K562 (cell line): ENCODE measurements at regions not wholly inside any gene's neighbourhood (a gene's known extent, or its start where the extent isn't known, plus 50 kb on each side); places are given as distances from the start of the nearest gene placed in this dataset.

Experiments used
- ATAC-seq: fragments of 200-7000 bp; cut with Tn5 transposase; 3 replicates; pipeline ENCODE4 v1.9.1; 2020; ENCODE audit warnings: moderate library complexity
- BruUV-seq: library from RNA; stranded (reverse); fragments of 400-500 nt; replicated peaks from 2 replicates; lab custom pipeline; 2021; lab: Mats Ljungman, UMichigan
- CTCF ChIA-PET: fragments of 300-600 bp; formaldehyde crosslinking; extraction: SDS; loops from one replicate; lab custom pipeline; 2021; ENCODE audit warnings: low intra/inter-chr PET ratio; lab: Yijun Ruan, JAX
- POLR2A ChIA-PET: fragments of 300-600, 350-650 bp; sonication (Branson Sonifier 250); formaldehyde crosslinking; extraction: SDS; loops from one replicate; lab custom pipeline; 2021; ENCODE audit warnings: antibody characterized with exemption, inconsistent platforms; lab: Yijun Ruan, JAX
- DNase-seq, 4 experiments: peaks; one replicate each; pipeline versions ENCODE4 v3.0.0 to v3.0.0-alpha.2; 2011 to 2018; ENCODE audit warnings: low spot score in 3 of 4, mixed read lengths in 3 of 4; ENCODE audit errors: extremely low read depth in 1 of 4
- FAIRE-seq: peaks from 2 replicates; lab custom pipeline; 2011; peaks lifted over from hg19 to GRCh38; lab: Jason Lieb, UNC
- H2AFZ ChIP-seq: 2 replicates; pipeline ENCODE4 v1.6.0; 2011; ENCODE audit warnings: low read depth, low read length, control low read depth, inconsistent platforms
- H3K27ac ChIP-seq: fragments of 200-600 bp; 3 replicates; pipeline ENCODE4 v1.8.0; 2011; ENCODE audit warnings: low read depth, mild to moderate bottlenecking, control low read depth, inconsistent platforms, low read length, moderate library complexity, mixed read lengths; ENCODE audit errors: extremely low read depth
- H3K27me3 ChIP-seq, 2 experiments: fragments of 300-600 bp in 1 of 2; 2 replicates in 1 of 2; 3 replicates in 1 of 2; pipeline versions ENCODE4 v1.6.0 to v1.8.0; 2011; ENCODE audit warnings: inconsistent platforms in 2 of 2, low read length in 2 of 2, mild to moderate bottlenecking in 1 of 2, mixed read lengths in 1 of 2, moderate library complexity in 1 of 2; ENCODE audit not compliant: control insufficient read depth in 2 of 2, insufficient read depth in 2 of 2
- H3K36me3 ChIP-seq: fragments of 300-600 bp; 3 replicates; pipeline ENCODE4 v1.8.0; 2011; ENCODE audit warnings: mild to moderate bottlenecking, low read length, inconsistent platforms; ENCODE audit not compliant: control insufficient read depth, insufficient read depth
- H3K4me1 ChIP-seq, 2 experiments: fragments of 200-600 bp in 1 of 2; replicated peaks in 1 of 2; 2 replicates in 1 of 2; 3 replicates in 1 of 2; pipeline versions ENCODE4 v1.5.1 to v1.8.0; 2011; ENCODE audit warnings: inconsistent platforms in 2 of 2, low read length in 2 of 2, mild to moderate bottlenecking in 1 of 2, mixed read lengths in 1 of 2, moderate library complexity in 1 of 2; ENCODE audit not compliant: control insufficient read depth in 2 of 2, insufficient read depth in 2 of 2
- H3K4me2 ChIP-seq: 2 replicates; pipeline ENCODE4 v1.6.1; 2011; ENCODE audit warnings: low read length, control low read depth, inconsistent platforms, mixed read lengths; ENCODE audit not compliant: insufficient read depth
- H3K4me3 ChIP-seq: fragments of 200-600 bp; sonication (generic), shearing (Covaris generic); 2 replicates; pipeline ENCODE4 v1.5.1; 2016; ENCODE audit warnings: control low read depth, inconsistent platforms
- H3K79me2 ChIP-seq: fragments of 200-600 bp; 3 replicates; pipeline ENCODE4 v1.8.0; 2011; ENCODE audit warnings: low read length, inconsistent platforms; ENCODE audit not compliant: control insufficient read depth, insufficient read depth
- H3K9ac ChIP-seq, 2 experiments: 2 replicates each; pipeline versions ENCODE4 v1.6.0 to v1.6.1; 2011; ENCODE audit warnings: low read depth in 2 of 2, low read length in 2 of 2, control low read depth in 1 of 2, inconsistent platforms in 1 of 2, mild to moderate bottlenecking in 1 of 2, mixed read lengths in 1 of 2; ENCODE audit not compliant: insufficient read depth in 1 of 2
- H3K9me1 ChIP-seq: one replicate; pipeline ENCODE4 v1.6.0; 2011; ENCODE audit warnings: inconsistent platforms, mild to moderate bottlenecking, low read length, moderate library complexity; ENCODE audit not compliant: control insufficient read depth, insufficient read depth
- H3K9me3 ChIP-seq: replicated peaks from 2 replicates; pipeline ENCODE4 v1.5.1; 2011; ENCODE audit warnings: low read depth, low read length, inconsistent platforms; ENCODE audit not compliant: control insufficient read depth, insufficient read depth
- H4K20me1 ChIP-seq: replicated peaks from 2 replicates; pipeline ENCODE4 v1.6.1; 2011; ENCODE audit warnings: low read length, inconsistent platforms, mixed read lengths; ENCODE audit not compliant: control insufficient read depth, insufficient read depth
- CEBPB ChIP-seq: fragments of 450-650 bp; IDR thresholded peaks from 2 replicates; pipeline ENCODE4 v1.6.1; 2016; ENCODE audit warnings: missing genetic modification characterization, missing compliant biosample characterization
- E2F6 ChIP-seq, 2 experiments: IDR thresholded peaks; 2 replicates each; pipeline ENCODE4 v1.6.1; 2011; ENCODE audit warnings: borderline replicate concordance in 1 of 2, control low read depth in 1 of 2, low read depth in 1 of 2, low read length in 1 of 2, mild to moderate bottlenecking in 1 of 2, mixed read lengths in 1 of 2, moderate library complexity in 1 of 2; ENCODE audit not compliant: insufficient read depth in 1 of 2, insufficient read length in 1 of 2, poor library complexity in 1 of 2, severe bottlenecking in 1 of 2; ENCODE audit errors: extremely low read depth in 1 of 2
- HIVEP1 ChIP-seq: fragments of 250-450 bp; sonication (Bioruptor Pico); IDR thresholded peaks from 2 replicates; pipeline ENCODE4 v1.4.0; 2020; ENCODE audit warnings: mild to moderate bottlenecking
- PCBP2 ChIP-seq: fragments of 200-400 bp; formaldehyde crosslinking; IDR thresholded peaks from 2 replicates; pipeline ENCODE4 v1.6.1; 2018; ENCODE audit warnings: low read length, low read depth, mild to moderate bottlenecking, moderate library complexity; ENCODE audit not compliant: poor library complexity, severe bottlenecking
- SMAD3 ChIP-seq: fragments of 450-650 bp; formaldehyde crosslinking; conservative IDR thresholded peaks from 2 replicates; pipeline ENCODE4 v1.4.0; 2020; ENCODE audit warnings: mild to moderate bottlenecking
- SP1 ChIP-seq: sonication (generic); formaldehyde crosslinking; IDR thresholded peaks from 2 replicates; pipeline ENCODE4 v1.8.1; 2022; ENCODE audit warnings: mild to moderate bottlenecking, missing genetic modification reagents
- YBX1 ChIP-seq: fragments of 450-650 bp; IDR thresholded peaks from 2 replicates; pipeline ENCODE4 v1.7.1; 2016; ENCODE audit warnings: mild to moderate bottlenecking
- ZBTB26 ChIP-seq: fragments of 450-650 bp; formaldehyde crosslinking; IDR thresholded peaks from 2 replicates; pipeline ENCODE4 v1.4.0; 2022; ENCODE audit warnings: missing genetic modification characterization
- WGBS: fragments of 100-300 bp; shearing (Covaris generic); methylation state at CpG from one replicate; pipeline ENCODE4 v1.1.6; 2016; ENCODE audit warnings: low coverage, mixed read lengths; ENCODE audit not compliant: insufficient coverage; ENCODE audit errors: missing lambda C conversion rate; 5-methylcytosine and 5-hydroxymethylcytosine counted together
- in situ Hi-C: fragments of 300-500 bp; cut with MboI; formaldehyde crosslinking; loops from 4 replicates; pipeline ENCODE4 v1.15.0; 2018; ENCODE audit warnings: inconsistent platforms, mixed read lengths
- intact Hi-C: fragments of 100-400 bp; cut with micrococcal nuclease; formaldehyde crosslinking; loops from 2 replicates; pipeline ENCODE4 v1.14.2; 2022

GRCh38 chr18:78522507-78522906 is 457.1 kb upstream of the SALL3 start:
- in situ Hi-C loops: no loop called here

More at GRCh38 chr18:78522507-78522906, 457.1 kb upstream of the SALL3 start:
- ChIA-PET CTCF (no interaction called here), POLR2A (interaction anchor here (0.7 kb wide), 1 partner anchor 15 kb away, joined by 3 read pairs; no protein-coding TSS in a partner anchor)
- ATAC-seq (no peak), FAIRE-seq (no peak), DNase-seq (no peak)
- intact Hi-C loops: no loop called here
- Histone ChIP-seq H3K4me1 (0 out of 5 replicates have a peak, but pooled peaks cover 0 to 3% of the 10 kb centered on the region in 2 experiments), H3K9me3 (no peaks in the 10 kb centered on the region), H3K79me2 (no peaks in the 10 kb centered on the region), H3K9ac (no peak overlapping the region), H3K4me2 (no peak overlapping the region), H3K36me3 (no peaks in the 10 kb centered on the region), H3K27ac (no peak overlapping the region), H4K20me1 (no peaks in the 10 kb centered on the region), H2AFZ (no peak overlapping the region), H3K27me3 (peaks cover 0 to 42% of the 10 kb centered on the region in 2 experiments; a peak in 4 of 5 replicates), H3K9me1 (no peaks in the 10 kb centered on the region), H3K4me3 (no peak overlapping the region)
- WGBS: 2% methylated on average over 7 of the region's 8 CpGs
- TF ChIP-seq HIVEP1 (CRISPR knock-in tag): no peak
- no peak for TF ChIP-seq SMAD3 (CRISPR knock-in tag)
- TF ChIP-seq ZBTB26: no peak
- TF ChIP-seq PCBP2: no peak
- no peak for TF ChIP-seq YBX1
- no peak for TF ChIP-seq CEBPB (tag)
- no peak for TF ChIP-seq SP1
- TF ChIP-seq E2F6 (IDR thresholded peaks at IDR 0.05; ENCODE audit: borderline replicate concordance in 1 of 2, extremely low read depth in 1 of 2, insufficient read depth in 1 of 2, insufficient read length in 1 of 2, low read depth in 1 of 2, low read length in 1 of 2, poor library complexity in 1 of 2, severe bottlenecking in 1 of 2): no peak
- no TSS peak for BruUV-seq
